MM.1S (cell line): ENCODE measurements at regions not wholly inside any gene's neighbourhood (a gene's known extent, or its start where the extent isn't known, plus 50 kb on each side); places are given as distances from the start of the nearest gene placed in this dataset.

Experiments
- DNase-seq: peaks from one replicate; pipeline ENCODE4 v3.0.0-alpha.2; 2015
- H2AFZ ChIP-seq: fragments of 300-600 bp; sonication (generic); 2 replicates; pipeline ENCODE4 v1.6.0; 2016; ENCODE audit warnings: antibody characterized with exemption, low read length
- H3F3A ChIP-seq: fragments of 300-600 bp; sonication (generic); 2 replicates; pipeline ENCODE4 v1.6.1; 2016; ENCODE audit warnings: mild to moderate bottlenecking, antibody characterized with exemption, low read length, moderate library complexity, mixed read lengths; ENCODE audit not compliant: insufficient read depth
- H3K27ac ChIP-seq: fragments of 300-600 bp; sonication (generic); 2 replicates; pipeline ENCODE4 v1.5.1; 2016; ENCODE audit warnings: mild to moderate bottlenecking, low read length
- H3K27me3 ChIP-seq: fragments of 300-600 bp; sonication (generic); replicated peaks from 2 replicates; pipeline ENCODE4 v1.6.0; 2016; ENCODE audit warnings: low read length; ENCODE audit not compliant: insufficient read depth
- H3K36me3 ChIP-seq: fragments of 300-600 bp; sonication (generic); replicated peaks from 2 replicates; pipeline ENCODE4 v1.6.1; 2016; ENCODE audit warnings: mild to moderate bottlenecking, low read length, mixed read lengths; ENCODE audit not compliant: insufficient read depth
- H3K4me1 ChIP-seq: fragments of 300-600 bp; sonication (generic); 2 replicates; pipeline ENCODE4 v1.6.1; 2016; ENCODE audit warnings: low read length, mixed read lengths
- H3K4me2 ChIP-seq: fragments of 300-600 bp; sonication (generic); 2 replicates; pipeline ENCODE4 v1.6.0; 2016; ENCODE audit warnings: low read depth, low read length
- H3K4me3 ChIP-seq: fragments of 300-600 bp; sonication (generic); 2 replicates; pipeline ENCODE4 v1.5.1; 2016; ENCODE audit warnings: low read length, mixed read lengths
- H3K79me2 ChIP-seq: fragments of 300-600 bp; sonication (generic); 2 replicates; pipeline ENCODE4 v1.6.1; 2016; ENCODE audit warnings: mixed run types, low read length, mixed read lengths
- H3K9ac ChIP-seq: fragments of 300-600 bp; sonication (generic); 2 replicates; pipeline ENCODE4 v1.6.1; 2016; ENCODE audit warnings: low read length, mixed read lengths
- H3K9me2 ChIP-seq: fragments of 300-600 bp; sonication (generic); replicated peaks from 2 replicates; pipeline ENCODE4 v1.6.1; 2016; ENCODE audit warnings: mild to moderate bottlenecking, low read length, mixed read lengths; ENCODE audit not compliant: insufficient read depth
- H3K9me3 ChIP-seq: fragments of 300-600 bp; sonication (generic); replicated peaks from 2 replicates; pipeline ENCODE4 v1.6.1; 2016; ENCODE audit warnings: mild to moderate bottlenecking, low read length, mixed read lengths; ENCODE audit not compliant: insufficient read depth
- H4K20me1 ChIP-seq: fragments of 300-600 bp; sonication (generic); 2 replicates; pipeline ENCODE4 v1.6.1; 2016; ENCODE audit warnings: mild to moderate bottlenecking, low read length, moderate library complexity, mixed read lengths; ENCODE audit not compliant: insufficient read depth
- CTCF ChIP-seq: fragments of 300-600 bp; sonication (generic); IDR thresholded peaks from 2 replicates; pipeline ENCODE4 v1.5.1; 2016; ENCODE audit warnings: antibody characterized with exemption, low read length, mixed read lengths
- EZH2 ChIP-seq: fragments of 300-600 bp; sonication (generic); optimal IDR thresholded peaks from 2 replicates; pipeline ENCODE3; 2017; ENCODE audit warnings: low read depth, mild to moderate bottlenecking, antibody characterized with exemption, low read length, mixed read lengths
- EZH2phosphoT487 ChIP-seq: fragments of 300-600 bp; sonication (generic); IDR thresholded peaks from 2 replicates; pipeline ENCODE4 v1.6.1; 2018; ENCODE audit warnings: antibody characterized with exemption, low read length

- Histone ChIP-seq H3K9me3 (no peaks in the 10 kb centered on the region), H2AFZ (no peak overlapping the region), H3K27ac (no peak overlapping the region), H3K4me3 (no peak overlapping the region), H3K4me2 (no peak overlapping the region), H3F3A (0 out of 2 replicates have a peak, but pooled peaks cover 4% of the 10 kb centered on the region), H3K27me3 (no peaks in the 10 kb centered on the region), H3K9ac (no peak overlapping the region), H3K9me2 (no peaks in the 10 kb centered on the region), H3K36me3 (no peaks in the 10 kb centered on the region), H4K20me1 (no peaks in the 10 kb centered on the region), H3K79me2 (no peaks in the 10 kb centered on the region), H3K4me1 (peaks cover 11% of the 10 kb centered on the region)
- TF ChIP-seq CTCF (no peak), EZH2phosphoT487 (no peak), EZH2 (no peak)
- peak; percentile 58 for DNase-seq
These were observed 51.1 kb upstream of the PRSS58 start for GRCh38 chr7:142308918-142309317.

DNA sequence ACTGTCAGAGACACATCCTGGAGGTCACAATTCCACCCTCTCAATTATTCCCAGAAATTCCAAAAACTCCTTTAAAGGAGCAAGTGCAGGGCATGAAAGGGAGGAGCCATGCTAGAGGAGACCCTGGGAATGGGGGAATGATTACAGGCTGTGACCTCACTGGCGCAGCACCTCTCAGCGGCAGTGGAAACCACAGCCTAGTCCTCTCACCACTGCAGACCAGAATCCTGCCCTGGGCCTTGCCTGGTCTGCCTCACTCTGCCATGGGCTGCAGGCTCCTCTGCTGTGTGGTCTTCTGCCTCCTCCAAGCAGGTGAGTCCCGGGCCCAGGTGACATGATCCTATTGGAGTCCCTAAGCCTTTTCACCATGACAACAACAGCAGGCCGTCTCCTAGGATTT is 50.5 kb upstream of the PRSS58 start:
- Histone ChIP-seq H3F3A (peaks cover 7% of the 10 kb centered on the region; the same call in 1 of the 2 replicates), H3K4me1 (peaks cover 14% of the 10 kb centered on the region)
- TF ChIP-seq CTCF: no peak
- no peak for TF ChIP-seq EZH2phosphoT487
- no peak for TF ChIP-seq EZH2

More for the DNA sequence above, 50.5 kb upstream of the PRSS58 start:
- Histone ChIP-seq H2AFZ (no peak overlapping the region), H3K9me2 (no peaks in the 10 kb centered on the region), H3K9ac (no peak overlapping the region), H3K27ac (no peak overlapping the region), H3K4me2 (no peak overlapping the region), H3K79me2 (no peaks in the 10 kb centered on the region), H3K27me3 (no peaks in the 10 kb centered on the region), H3K4me3 (no peak overlapping the region), H3K9me3 (no peaks in the 10 kb centered on the region), H4K20me1 (no peaks in the 10 kb centered on the region), H3K36me3 (no peaks in the 10 kb centered on the region)
- DNase-seq: no peak
